ENCODE measurements at regions not wholly inside any gene's neighbourhood (a gene's known extent, or its start where the extent isn't known, plus 50 kb on each side); places are given as distances from the start of the nearest gene placed in this dataset.

DNA sequence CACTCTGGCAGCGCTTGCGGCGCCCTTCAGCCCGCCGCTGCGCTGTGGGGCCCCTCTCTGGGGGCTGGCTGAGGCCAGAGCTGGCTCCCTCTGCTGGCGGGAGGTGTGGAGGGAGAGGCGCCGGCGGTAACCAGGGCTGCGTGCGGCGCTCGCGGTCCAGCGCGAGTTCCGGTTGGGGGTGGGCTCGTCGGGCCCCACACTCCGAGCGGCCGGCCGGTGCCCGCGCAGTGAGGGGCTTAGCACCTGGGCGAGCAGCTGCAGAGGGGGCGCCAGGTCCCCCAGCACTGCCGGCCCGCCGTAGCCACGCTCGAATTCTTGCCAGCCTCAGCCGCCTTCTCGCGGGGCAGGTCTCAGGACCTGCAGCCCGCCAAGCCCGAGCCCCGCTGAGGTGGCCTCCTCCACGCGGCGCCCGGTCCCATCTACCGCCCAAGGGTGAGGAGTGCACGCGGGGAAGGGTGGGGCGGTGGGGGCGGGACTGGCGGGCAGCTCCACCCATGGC lies 879.0 kb upstream of the SLITRK5 start:
- no peak overlapping the region for H3K4me3 Mint-ChIP-seq
- H3K27ac Mint-ChIP-seq: no peak overlapping the region
- H3K27me3 Mint-ChIP-seq (ENCODE audit: low read depth, poor library complexity): no peaks in the 10 kb centered on the region
- TF ChIP-seq, protein P1, sequence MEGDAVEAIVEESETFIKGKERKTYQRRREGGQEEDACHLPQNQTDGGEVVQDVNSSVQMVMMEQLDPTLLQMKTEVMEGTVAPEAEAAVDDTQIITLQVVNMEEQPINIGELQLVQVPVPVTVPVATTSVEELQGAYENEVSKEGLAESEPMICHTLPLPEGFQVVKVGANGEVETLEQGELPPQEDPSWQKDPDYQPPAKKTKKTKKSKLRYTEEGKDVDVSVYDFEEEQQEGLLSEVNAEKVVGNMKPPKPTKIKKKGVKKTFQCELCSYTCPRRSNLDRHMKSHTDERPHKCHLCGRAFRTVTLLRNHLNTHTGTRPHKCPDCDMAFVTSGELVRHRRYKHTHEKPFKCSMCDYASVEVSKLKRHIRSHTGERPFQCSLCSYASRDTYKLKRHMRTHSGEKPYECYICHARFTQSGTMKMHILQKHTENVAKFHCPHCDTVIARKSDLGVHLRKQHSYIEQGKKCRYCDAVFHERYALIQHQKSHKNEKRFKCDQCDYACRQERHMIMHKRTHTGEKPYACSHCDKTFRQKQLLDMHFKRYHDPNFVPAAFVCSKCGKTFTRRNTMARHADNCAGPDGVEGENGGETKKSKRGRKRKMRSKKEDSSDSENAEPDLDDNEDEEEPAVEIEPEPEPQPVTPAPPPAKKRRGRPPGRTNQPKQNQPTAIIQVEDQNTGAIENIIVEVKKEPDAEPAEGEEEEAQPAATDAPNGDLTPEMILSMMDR (IDR thresholded peaks at IDR 0.05): no peak
- no peaks in the 10 kb centered on the region for H3K4me1 Mint-ChIP-seq
- no peaks in the 10 kb centered on the region for H3K36me3 Mint-ChIP-seq (ENCODE audit: low read depth)
- H3K9me3 Mint-ChIP-seq: peaks cover 10% of the 10 kb centered on the region
- DNase-seq: no peak

DNA sequence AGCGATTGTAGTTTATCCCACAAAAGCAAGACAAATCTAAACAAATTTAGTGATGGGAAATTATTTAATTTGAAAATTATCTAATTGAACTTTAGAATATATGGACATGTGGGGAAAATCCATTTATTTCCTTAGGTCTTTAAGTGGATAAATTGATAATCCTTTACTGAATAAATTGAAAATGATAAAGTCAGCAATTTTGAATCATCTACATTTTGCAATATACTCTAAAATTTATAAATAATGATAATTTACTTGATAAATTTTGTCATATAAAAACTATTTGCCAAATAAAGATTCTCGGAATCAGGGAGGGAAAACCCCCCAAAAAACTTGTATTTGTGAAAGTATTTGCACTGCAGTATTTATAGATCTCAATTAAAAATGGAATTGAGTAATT lies 875.3 kb upstream of the SLITRK5 start:
- H3K4me1 Mint-ChIP-seq: no peaks in the 10 kb centered on the region
- no peaks in the 10 kb centered on the region for H3K36me3 Mint-ChIP-seq (ENCODE audit: low read depth)
- peaks cover 22% of the 10 kb centered on the region for H3K9me3 Mint-ChIP-seq
- TF ChIP-seq, protein P1 (IDR thresholded peaks at IDR 0.05): no peak
- H3K4me3 Mint-ChIP-seq: no peak overlapping the region
- no peak overlapping the region for H3K27ac Mint-ChIP-seq
- no peak for DNase-seq
- peaks cover 3% of the 10 kb centered on the region for H3K27me3 Mint-ChIP-seq (ENCODE audit: low read depth, poor library complexity)

GRCh38 chr13:86810361-86810760 lies 860.8 kb upstream of the SLITRK5 start:
- H3K4me1 Mint-ChIP-seq: peaks cover 5% of the 10 kb centered on the region
- no peaks in the 10 kb centered on the region for H3K9me3 Mint-ChIP-seq
- DNase-seq: no peak
- H3K27ac Mint-ChIP-seq: no peak overlapping the region
- H3K36me3 Mint-ChIP-seq (ENCODE audit: low read depth): no peaks in the 10 kb centered on the region
- no peaks in the 10 kb centered on the region for H3K27me3 Mint-ChIP-seq (ENCODE audit: low read depth, poor library complexity)
- TF ChIP-seq, protein P1 (IDR thresholded peaks at IDR 0.05): no peak
- no peak overlapping the region for H3K4me3 Mint-ChIP-seq

GRCh38 chr13:86813198-86813597 lies 858.0 kb upstream of the SLITRK5 start:
- TF ChIP-seq, protein P1 (IDR thresholded peaks at IDR 0.05): no peak
- H3K4me3 Mint-ChIP-seq: no peak overlapping the region
- no peaks in the 10 kb centered on the region for H3K9me3 Mint-ChIP-seq
- no peak for DNase-seq
- H3K4me1 Mint-ChIP-seq: peaks cover 5% of the 10 kb centered on the region
- H3K27me3 Mint-ChIP-seq (ENCODE audit: low read depth, poor library complexity): no peaks in the 10 kb centered on the region
- H3K27ac Mint-ChIP-seq: no peak overlapping the region
- no peaks in the 10 kb centered on the region for H3K36me3 Mint-ChIP-seq (ENCODE audit: low read depth)

GRCh38 chr13:86825410-86825809 lies 845.8 kb upstream of the SLITRK5 start:
- Mint-ChIP-seq H3K4me3 (no peak overlapping the region), H3K4me1 (no peaks in the 10 kb centered on the region), H3K9me3 (no peaks in the 10 kb centered on the region), H3K27me3 (ENCODE audit: low read depth, poor library complexity) (no peaks in the 10 kb centered on the region), H3K27ac (no peak overlapping the region), H3K36me3 (ENCODE audit: low read depth) (no peaks in the 10 kb centered on the region)
- TF ChIP-seq, protein P1 (IDR thresholded peaks at IDR 0.05): no peak
- no peak for DNase-seq

DNA sequence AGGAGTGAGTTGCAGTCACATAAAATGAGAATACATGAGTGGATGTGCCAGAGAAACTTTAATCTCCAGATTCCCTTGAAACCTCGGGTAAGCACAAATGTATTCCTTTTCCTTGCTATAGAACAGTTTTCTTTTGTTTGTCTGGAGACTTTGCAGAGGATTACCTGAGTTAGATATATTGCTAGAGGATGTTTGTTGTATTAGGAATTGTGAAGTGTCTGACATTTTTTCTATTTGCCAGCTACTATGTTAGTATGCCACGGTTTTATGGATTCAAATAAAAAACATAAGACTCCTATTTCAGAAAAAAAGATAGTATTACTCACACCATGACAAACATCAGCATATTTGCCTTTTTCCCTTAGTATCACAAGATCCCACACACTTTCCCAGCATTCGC lies 844.9 kb upstream of the SLITRK5 start:
- no peak overlapping the region for H3K4me3 Mint-ChIP-seq
- no peaks in the 10 kb centered on the region for H3K4me1 Mint-ChIP-seq
- no peak for DNase-seq
- no peaks in the 10 kb centered on the region for H3K36me3 Mint-ChIP-seq (ENCODE audit: low read depth)
- no peak overlapping the region for H3K27ac Mint-ChIP-seq
- no peaks in the 10 kb centered on the region for H3K9me3 Mint-ChIP-seq
- no peaks in the 10 kb centered on the region for H3K27me3 Mint-ChIP-seq (ENCODE audit: low read depth, poor library complexity)
- TF ChIP-seq, protein P1 (IDR thresholded peaks at IDR 0.05): no peak
